IPS-11a (cell line): ENCODE measurements at regions not wholly inside any gene's neighbourhood (a gene's known extent, or its start where the extent isn't known, plus 50 kb on each side); places are given as distances from the start of the nearest gene placed in this dataset.
"Not testable (repeated sequence)": the region's sequence is repeated elsewhere in the genome, so short reads cannot be mapped to it uniquely, and the experiment has no call there.

Experiments
- H3K4me3 ChIP-seq: one replicate; pipeline ENCODE4 v1.5.1; 2013; ENCODE audit warnings: low read depth, low read length, control low read depth

GRCh38 chr3:190990898-190991297 is 128.4 kb upstream of the GMNC start:
- no peak overlapping the region for H3K4me3 ChIP-seq

DNA sequence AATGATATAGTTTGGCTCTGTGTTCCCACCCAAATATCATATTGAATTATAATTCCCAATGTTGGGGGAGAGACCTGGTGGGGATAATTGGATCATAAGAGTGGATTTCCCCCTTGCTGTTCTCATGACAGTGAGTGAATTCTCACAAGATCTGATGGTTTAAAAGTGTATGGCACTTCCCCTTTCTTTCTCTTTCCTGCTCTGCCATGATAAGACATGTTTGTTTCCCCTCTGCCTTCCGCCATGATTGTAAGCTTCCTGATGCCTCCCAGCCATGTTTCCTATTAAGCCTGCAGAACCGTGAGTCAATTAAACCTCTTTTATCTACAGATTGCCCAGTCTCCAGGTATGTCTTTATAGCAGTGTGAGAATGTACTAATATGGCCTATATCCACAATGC is 126.7 kb upstream of the GMNC start:
- H3K4me3 ChIP-seq: no peak overlapping the region

GRCh38 chr3:190988102-190988501 is 125.6 kb upstream of the GMNC start:
- no peak overlapping the region for H3K4me3 ChIP-seq

- H3K4me3 ChIP-seq: no peak overlapping the region
Observed at GRCh38 chr3:190984502-190985244, 122.2 kb upstream of the GMNC start.

DNA sequence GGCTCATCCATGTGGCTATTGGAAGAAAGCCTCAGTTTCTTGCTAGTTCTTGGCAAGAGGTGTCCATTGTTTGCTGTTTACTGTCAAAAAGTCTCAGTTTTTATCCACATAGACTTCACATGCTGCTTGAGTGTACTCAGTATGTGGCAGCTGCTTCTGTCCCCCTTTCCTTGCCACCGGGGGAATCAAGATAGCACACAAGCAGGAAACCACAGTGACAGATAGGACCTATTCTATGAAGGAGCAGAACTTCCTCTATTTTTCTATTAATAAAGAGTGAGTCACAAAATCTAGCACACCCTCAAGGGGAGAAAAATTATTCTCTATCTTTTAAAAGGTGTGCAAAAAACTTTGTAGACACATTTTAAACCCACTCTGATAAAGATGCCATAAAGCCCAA is 121.4 kb upstream of the GMNC start:
- no peak overlapping the region for H3K4me3 ChIP-seq

DNA sequence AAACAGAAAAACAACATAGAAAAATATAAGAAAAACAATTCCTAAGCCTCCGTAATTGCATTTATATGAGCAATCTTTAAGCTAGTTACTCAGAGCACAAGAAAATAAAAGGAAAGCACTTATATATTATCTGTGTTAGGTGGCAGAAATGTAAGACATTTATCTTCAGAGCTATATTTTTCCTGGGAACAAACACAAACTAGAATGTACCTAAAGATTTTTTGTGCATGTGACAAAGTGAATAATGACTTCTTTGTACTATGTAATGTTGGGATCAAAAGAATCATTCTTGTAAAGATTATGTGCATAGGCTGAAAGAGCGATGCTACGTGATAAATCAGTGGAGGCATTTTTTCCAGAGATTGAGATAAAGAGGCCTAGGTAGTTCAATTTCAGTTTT is 111.3 kb upstream of the GMNC start:
- H3K4me3 ChIP-seq: no peak overlapping the region

- no peak overlapping the region for H3K4me3 ChIP-seq
Observed at GRCh38 chr3:190972840-190973270, 110.4 kb upstream of the GMNC start.

- H3K4me3 ChIP-seq: no peak overlapping the region
Observed at GRCh38 chr3:190972196-190972595, 109.7 kb upstream of the GMNC start.

GRCh38 chr3:190970560-190970959 is 108.1 kb upstream of the GMNC start:
- no peak overlapping the region for H3K4me3 ChIP-seq

GRCh38 chr3:190968616-190969015 is 106.1 kb upstream of the GMNC start:
- H3K4me3 ChIP-seq: no peak overlapping the region

GRCh38 chr3:190964931-190965330 is 102.4 kb upstream of the GMNC start:
- peak overlapping the region; percentile 37 for H3K4me3 ChIP-seq

DNA sequence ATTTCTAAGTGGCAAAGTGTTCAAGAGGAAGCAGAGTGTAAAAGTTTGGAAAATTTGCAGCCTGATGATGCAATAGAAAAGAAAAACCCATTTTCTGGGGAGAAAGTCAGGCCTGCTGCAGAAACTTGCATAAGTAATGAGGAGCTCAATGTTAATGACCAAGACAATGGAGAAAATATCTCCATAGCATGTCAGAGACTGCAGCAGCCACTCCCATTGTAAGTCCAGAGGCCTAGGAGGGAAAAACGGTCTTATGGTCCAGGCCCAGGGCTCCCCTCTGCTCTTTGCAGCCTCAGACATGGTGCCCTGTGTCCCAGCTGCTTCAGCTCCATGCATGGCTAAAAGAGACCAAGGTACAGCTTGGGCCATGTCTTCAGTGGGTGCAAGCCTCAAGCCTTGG is 96.6 kb upstream of the GMNC start:
- H3K4me3 ChIP-seq: no peak overlapping the region

GRCh38 chr3:190941694-190942260 is 79.3 kb upstream of the GMNC start:
- no peak overlapping the region for H3K4me3 ChIP-seq

- H3K4me3 ChIP-seq: not testable (repeated sequence)
Observed at GRCh38 chr3:190934616-190935015, 72.1 kb upstream of the GMNC start.

GRCh38 chr3:190926619-190927018 is 64.1 kb upstream of the GMNC start:
- no peak overlapping the region for H3K4me3 ChIP-seq

GRCh38 chr3:190912736-190913135 is 50.2 kb upstream of the GMNC start:
- H3K4me3 ChIP-seq: no peak overlapping the region
